Activated CD8-positive, alpha-beta memory T cell treated with anti-CD3 and anti-CD28 coated beads, Interleukin-2, amount 50 U/mL, for 24 hours (primary cell): ENCODE measurements at regions not wholly inside any gene's neighbourhood (a gene's known extent, or its start where the extent isn't known, plus 50 kb on each side); places are given as distances from the start of the nearest gene placed in this dataset.

Experiments used
- DNase-seq: peaks from one replicate; pipeline ENCODE4 v3.0.0-alpha.2; 2020; ENCODE audit errors: extremely low read depth

- DNase-seq = no peak
Measured at GRCh38 chr9:84450029-84450428, 109.5 kb upstream of the SLC28A3 start.

DNA sequence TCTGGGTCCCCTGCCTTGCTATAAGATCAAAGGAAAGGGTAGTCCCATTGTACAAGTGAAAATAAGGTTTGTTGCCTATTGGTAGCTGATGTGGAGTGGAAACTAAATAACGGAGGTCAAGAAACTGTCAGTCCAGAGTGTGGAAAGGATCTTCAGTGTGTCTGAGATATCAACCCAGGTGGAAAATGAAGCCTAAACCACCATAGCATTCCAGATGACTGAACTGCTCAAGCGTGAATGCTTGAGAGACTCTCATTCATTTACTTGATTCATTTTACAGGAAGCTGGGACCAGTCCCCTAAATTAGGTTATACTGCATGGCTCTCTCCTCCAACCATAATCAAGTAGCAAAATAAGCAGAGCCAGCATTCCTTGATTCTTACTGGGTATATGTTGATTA, 116.0 kb upstream of the SLC28A3 start:
- no peak for DNase-seq

DNA sequence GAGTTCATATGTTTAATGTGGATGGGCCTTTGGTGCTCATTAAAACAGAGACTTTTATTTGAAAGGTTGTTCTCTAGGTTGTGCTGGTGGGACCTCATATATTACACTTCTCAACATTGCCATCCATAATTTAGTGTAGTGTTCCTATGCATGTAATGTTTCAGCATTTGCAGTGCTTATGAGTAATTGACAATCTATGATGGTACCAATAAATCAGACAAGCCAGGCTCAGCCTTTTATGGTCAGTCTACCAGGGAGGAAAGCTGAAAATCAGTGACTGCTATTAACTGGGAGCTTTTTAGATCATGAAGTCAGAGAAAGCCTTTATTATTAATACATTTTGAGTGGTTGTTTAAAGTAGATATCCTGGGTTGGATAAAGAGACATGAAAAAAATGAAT, 120.1 kb upstream of the SLC28A3 start:
- no peak for DNase-seq

DNA sequence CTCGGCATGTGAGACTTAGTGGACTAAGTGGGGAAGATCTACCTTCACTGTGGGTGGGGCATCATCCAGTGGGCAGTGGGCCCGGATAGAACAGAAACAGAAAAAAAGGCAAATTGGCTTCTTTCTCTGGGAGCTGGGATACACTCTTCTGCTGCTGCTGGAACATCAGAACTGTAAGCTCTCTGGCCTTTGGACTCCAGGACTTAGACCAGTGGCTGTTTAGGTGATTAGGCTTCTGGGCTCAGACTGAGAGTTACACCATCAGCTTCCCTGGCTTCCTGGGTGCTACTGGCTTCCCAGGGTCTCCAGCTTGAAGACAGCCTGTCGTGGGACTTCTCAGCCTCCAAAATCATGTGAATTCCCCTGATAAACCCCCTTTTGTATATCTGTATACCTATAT, 122.7 kb upstream of the SLC28A3 start:
- DNase-seq = no peak

DNA sequence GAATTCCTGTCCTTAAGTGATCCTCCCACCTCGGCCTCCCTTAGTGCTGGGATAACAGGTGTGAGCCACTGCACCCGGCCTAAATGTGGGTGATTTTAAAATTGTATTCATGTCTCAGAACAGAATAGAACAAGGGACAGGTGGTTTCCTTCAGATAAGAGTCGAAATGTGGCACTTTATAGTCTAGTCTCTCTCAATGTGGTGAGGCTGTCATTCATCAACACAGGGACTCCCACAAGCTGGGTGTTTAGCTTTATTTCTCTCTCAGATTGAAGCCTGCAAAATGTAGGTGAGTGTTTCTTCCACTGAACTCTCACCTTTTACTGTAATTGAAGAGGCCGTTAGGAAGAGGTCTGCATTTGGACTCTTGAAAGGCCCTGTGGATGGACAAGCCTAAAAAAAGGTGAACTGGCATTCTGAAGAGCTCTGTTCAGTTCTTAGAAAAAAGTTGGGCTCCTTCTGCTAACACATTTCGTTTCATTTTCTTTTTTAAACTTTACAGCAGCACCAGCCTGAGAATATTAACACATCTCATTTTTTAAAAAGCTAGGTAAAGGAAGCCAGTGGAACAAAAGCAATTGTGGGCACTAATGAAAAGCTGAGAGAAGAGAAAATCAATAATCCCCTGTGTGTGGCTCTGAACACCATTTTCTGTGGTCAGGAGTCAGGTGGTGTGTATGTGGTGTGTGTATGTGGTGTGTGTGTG, 126.2 kb upstream of the SLC28A3 start:
- no peak for DNase-seq

DNA sequence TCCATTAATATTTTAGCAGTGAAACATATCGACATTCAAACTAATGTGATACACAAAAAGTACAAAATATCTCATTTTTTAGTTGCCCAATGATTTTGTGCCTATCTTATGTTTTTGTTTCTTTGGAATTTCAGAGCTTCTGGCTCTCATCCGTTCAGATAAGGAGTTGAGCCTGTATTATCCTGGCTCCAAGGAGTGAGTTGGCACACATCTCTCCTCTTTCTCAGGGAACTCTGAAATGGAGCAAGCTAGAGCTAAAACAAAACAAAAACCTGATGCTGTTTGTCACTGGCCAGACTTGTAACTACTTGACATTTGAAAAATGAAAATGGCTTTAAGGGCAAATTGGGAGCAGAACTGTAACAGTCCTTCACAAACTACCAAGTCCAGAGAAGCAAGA, 131.3 kb upstream of the SLC28A3 start:
- DNase-seq = no peak

DNA sequence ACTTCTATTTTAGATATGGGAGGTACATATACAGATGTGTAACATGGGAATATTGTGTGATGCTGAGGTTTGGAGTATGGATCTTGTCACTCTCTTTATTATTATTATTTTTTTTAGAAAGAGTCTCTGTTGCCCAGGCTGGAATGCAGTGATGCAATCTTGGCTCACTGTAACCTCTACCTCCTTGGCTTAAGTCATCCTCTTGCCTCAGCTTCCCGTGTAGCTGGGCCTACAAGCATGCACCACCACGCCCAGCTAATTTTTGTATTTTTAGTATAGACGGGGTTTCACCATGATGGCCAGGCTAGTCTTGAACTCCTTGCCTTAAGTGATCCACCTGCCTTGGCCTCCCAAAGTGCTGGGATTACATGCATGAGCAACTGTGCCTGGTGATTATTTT, 138.4 kb upstream of the SLC28A3 start:
- DNase-seq = no peak

GRCh38 chr9:84480071-84480470, 139.5 kb upstream of the SLC28A3 start:
- no peak for DNase-seq

DNA sequence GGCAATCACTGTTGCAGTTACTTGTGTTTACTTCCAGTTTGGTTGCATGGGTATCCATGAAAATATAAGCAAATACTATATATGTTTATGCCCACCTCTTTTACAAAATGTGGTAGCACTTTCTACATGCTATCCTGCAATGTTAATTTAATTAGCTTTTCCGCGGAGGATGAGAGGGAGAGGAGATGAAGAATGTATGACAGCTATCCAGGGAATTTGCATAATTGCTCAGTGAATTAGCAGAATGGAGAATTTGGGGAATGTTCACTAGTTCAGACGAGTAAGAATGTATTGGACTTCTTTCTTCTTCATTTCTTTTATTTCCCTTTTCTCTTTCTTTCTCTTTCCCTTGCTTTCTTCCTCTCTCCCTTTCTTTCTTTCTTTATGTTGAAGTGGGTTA, 140.7 kb upstream of the SLC28A3 start:
- no peak for DNase-seq

DNA sequence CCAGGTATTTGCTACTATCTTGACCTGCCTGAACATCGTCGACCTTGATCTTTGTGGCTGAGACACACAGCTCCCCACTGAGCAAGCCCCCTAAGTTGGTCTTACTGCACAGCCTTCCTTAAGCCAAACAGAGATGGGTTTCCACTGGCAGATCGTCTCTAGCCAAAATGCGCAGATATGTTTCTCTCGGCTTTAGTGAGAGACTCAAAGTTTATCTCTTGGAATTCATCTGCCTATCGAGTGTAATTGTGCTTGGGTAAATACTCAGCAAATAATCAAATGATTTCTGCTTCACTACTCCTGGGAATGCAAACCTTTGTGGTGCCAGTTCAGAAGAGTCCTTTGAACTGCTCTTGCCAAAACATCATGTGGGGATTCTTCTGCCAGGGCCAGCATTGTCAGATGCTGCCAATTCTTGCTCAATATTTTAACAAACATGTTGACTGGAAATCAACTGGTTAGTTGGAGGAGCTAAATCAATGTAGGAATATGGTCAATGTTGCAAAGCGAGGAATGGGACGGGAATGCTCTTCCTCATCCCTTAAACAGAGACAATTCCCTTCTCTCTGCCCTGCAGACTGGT, 141.2 kb upstream of the SLC28A3 start:
- no peak for DNase-seq

GRCh38 chr9:84482607-84483006, 142.0 kb upstream of the SLC28A3 start:
- no peak for DNase-seq

DNA sequence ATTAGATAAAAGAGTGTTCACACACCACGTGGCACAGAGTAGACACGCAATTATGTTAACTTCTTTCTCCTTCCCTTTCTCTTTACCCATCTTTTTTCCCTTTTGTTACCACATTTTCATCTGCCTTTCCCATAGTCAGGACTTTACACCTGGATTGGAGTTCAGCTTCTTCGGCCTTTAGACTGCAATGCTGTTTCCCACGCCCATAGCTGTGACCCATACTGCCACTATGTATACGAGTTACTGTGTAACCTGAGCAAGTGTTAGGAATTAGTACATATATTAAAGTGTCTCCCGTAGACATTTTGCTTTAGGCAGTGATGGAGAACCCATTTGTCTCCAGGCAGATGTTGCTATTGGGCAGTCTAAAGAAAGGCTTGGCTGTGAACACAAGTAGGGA, 143.6 kb upstream of the SLC28A3 start:
- DNase-seq = no peak

DNA sequence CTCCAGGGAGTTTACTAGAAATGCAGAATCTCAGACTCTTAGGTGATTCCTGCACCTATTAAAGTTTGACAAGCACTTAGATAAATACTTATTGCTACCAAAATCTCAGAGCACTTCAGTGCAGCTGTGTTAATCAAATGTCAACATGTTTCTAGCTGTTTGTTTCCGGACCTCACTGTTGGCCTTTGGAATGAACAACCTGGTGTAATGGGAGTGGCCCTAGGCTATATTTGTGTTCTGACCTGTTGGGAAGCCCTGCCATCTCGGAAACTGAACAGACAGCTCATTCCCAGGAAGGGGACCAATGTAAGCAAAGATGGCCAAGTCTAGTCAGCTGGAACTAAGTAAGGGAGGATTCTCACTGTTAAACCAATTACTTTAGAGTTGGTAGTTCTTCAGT, 145.0 kb upstream of the SLC28A3 start:
- DNase-seq = no peak

GRCh38 chr9:84486663-84487062, 146.1 kb upstream of the SLC28A3 start:
- no peak for DNase-seq

- DNase-seq = no peak
Measured at GRCh38 chr9:84490206-84490841, 149.8 kb upstream of the SLC28A3 start.

DNA sequence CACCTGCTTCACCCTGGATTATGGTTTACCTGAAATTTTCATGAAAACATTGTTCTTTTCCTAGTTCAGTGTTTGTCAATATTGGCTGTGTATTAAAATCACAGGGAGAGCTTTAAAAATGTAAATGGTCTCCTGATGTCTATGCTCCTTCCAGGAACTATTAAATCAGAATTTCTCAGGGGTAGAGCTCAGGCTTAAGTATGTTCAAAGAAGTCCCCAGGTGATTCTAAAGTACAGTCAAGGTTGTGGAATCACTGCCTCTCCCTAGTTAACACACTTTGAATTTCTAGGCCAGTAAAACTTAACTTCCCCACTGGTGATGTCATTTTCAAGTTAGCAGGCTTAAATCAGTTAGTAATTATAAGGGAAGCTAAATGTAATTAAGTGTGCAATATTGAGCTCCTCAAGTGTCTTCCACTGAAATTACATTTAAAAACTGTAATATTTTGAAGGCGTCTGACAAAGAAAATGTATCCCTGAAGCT, 150.3 kb upstream of the SLC28A3 start:
- no peak for DNase-seq

GRCh38 chr9:84492366-84493159, 152.0 kb upstream of the SLC28A3 start:
- no peak for DNase-seq

GRCh38 chr9:84493284-84493947, 152.9 kb upstream of the SLC28A3 start:
- no peak for DNase-seq

- no peak for DNase-seq
Measured at GRCh38 chr9:84499969-84500582, 159.5 kb upstream of the SLC28A3 start.

DNA sequence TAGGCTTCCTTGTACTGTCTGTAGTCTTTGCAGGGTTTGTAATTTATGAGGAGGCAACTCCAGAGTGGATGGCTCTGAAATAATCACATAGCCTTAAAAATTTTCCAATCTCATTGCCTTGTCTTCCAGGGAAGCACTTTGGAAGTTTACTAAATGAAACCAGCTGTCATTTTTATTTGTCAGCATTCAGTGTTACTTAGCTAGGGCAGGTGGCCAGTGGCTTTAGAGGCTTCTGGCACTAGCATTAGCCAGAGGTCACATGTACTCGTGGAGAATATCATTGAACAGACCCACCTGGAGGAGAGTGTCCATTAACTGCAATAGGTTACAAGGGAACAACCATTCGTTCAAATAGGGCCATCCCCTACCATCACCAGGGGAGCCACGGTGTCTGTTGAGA, 160.3 kb upstream of the SLC28A3 start:
- DNase-seq = no peak

DNA sequence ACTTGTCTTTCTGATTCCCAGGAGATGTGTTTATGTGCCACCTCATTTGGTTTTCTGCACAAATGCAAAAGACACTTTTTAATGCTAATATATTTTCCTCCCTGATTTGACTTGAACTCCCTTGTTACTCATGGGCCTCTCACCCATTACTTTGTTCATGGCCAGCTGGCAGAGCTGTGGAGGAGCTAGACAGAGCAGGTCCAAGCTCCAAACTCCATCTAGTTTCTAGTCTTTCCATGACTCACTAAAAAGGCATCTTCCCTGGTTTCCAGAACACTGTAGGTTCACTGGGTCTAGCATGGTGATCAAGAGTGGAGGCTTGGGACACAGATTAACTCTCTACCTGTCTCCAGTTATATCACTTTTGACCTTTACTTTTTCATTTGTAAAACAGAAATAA, 161.0 kb upstream of the SLC28A3 start:
- DNase-seq = no peak

- no peak for DNase-seq
Measured at GRCh38 chr9:84502066-84502465, 161.5 kb upstream of the SLC28A3 start.
